LNCAP (cell line): ENCODE measurements at regions not wholly inside any gene's neighbourhood (a gene's known extent, or its start where the extent isn't known, plus 50 kb on each side); places are given as distances from the start of the nearest gene placed in this dataset.

Source experiments
- TF ChIP-seq, protein P1 (sequence below): fragments of 450-650 bp; IDR thresholded peaks from 2 replicates; pipeline ENCODE4 v1.5.1; 2017; ENCODE audit warnings: mild to moderate bottlenecking

GRCh38 chr14:51323492-51323891 is 83.4 kb downstream of the TMX1 start:
- TF ChIP-seq, protein P1, sequence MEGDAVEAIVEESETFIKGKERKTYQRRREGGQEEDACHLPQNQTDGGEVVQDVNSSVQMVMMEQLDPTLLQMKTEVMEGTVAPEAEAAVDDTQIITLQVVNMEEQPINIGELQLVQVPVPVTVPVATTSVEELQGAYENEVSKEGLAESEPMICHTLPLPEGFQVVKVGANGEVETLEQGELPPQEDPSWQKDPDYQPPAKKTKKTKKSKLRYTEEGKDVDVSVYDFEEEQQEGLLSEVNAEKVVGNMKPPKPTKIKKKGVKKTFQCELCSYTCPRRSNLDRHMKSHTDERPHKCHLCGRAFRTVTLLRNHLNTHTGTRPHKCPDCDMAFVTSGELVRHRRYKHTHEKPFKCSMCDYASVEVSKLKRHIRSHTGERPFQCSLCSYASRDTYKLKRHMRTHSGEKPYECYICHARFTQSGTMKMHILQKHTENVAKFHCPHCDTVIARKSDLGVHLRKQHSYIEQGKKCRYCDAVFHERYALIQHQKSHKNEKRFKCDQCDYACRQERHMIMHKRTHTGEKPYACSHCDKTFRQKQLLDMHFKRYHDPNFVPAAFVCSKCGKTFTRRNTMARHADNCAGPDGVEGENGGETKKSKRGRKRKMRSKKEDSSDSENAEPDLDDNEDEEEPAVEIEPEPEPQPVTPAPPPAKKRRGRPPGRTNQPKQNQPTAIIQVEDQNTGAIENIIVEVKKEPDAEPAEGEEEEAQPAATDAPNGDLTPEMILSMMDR = no peak

GRCh38 chr14:51327376-51327775 is 87.3 kb downstream of the TMX1 start:
- TF ChIP-seq, protein P1 = no peak

- TF ChIP-seq, protein P1 = no peak
Observed at GRCh38 chr14:51328064-51328771, 88.2 kb downstream of the TMX1 start.

GRCh38 chr14:51328772-51329353 is 88.8 kb downstream of the TMX1 start:
- TF ChIP-seq, protein P1 = no peak

DNA sequence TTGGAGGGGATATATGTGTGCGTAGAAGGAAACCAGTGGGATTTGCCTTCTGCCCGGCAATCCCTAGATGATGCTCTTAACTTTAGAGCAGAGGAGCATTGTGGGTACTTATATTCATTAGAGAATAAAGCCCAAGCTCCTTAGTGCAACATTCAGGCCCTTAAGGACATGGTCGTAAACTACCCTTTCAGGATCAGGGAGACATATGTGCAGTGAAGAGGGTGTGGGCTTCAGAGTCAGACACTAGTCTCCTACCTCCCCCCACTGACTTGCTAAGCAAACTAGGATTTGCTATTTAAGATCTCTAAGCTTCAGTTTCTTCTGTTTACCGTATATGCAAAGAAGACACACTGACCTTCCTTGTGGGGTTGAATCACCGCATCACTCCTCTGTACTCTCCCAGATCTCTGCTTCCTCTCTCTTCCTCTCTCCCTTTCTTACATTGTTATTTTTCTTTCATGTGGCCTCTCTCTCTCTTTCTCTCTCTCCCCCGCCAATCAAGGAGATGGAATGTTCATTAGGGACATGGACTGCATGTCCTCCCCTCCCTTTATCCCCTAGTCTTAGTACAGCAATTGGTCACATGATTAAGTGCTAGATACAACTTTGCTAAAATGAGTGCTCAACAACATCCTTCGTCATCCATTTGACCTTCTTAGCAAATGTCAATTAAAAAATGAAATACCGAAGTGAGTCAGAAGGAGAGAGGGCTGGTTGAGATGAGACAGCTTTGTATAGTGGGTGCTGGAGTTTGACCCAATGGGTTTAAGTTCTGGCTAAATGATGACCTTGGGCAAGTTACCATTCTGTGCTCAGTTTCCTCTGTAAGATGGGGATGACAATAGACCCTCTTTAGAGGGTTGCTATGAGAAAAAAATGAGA is 91.7 kb downstream of the TMX1 start:
- TF ChIP-seq, protein P1 = no peak

GRCh38 chr14:51333299-51333698 is 93.3 kb downstream of the TMX1 start:
- TF ChIP-seq, protein P1 = no peak

DNA sequence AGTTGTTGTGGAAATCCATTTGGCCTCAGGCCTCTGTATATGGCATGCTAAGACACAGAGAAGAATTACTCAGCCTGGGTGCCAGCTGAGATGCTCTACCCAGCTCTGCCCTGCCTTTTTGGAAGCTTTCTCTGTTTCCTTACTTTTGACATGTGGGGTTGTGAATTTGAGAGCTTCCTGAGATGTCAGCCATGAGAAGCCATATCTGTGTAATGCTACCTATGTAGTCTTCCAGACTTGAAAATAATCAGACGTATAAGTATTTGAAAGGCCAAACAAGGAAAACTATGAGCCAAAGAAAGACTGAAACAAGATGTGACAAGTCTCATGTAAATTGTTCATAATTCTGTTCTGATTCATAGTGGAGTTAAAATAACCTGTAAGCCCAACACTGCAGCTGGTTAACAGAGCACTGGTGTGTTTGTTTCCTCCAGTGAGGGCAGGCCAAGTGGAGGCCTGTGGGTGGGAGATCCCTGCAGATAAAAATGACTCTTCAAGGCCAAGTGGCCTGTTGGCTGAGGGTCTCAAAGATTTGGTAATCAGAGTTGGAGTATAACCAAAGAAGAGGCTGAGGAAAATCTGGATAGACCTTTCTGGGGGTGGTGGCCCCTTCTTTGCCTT is 94.0 kb downstream of the TMX1 start:
- TF ChIP-seq, protein P1 = no peak
